K562 (cell line): ENCODE measurements at regions not wholly inside any gene's neighbourhood (a gene's known extent, or its start where the extent isn't known, plus 50 kb on each side); places are given as distances from the start of the nearest gene placed in this dataset.

ENCODE experiments used
- ATAC-seq: fragments of 200-7000 bp; cut with Tn5 transposase; 3 replicates; pipeline ENCODE4 v1.9.1; 2020; ENCODE audit warnings: moderate library complexity
- BruUV-seq: library from RNA; stranded (reverse); fragments of 400-500 nt; replicated peaks from 2 replicates; lab custom pipeline; 2021; lab: Mats Ljungman, UMichigan
- CTCF ChIA-PET: fragments of 300-600 bp; formaldehyde crosslinking; extraction: SDS; loops from one replicate; lab custom pipeline; 2021; ENCODE audit warnings: low intra/inter-chr PET ratio; lab: Yijun Ruan, JAX
- POLR2A ChIA-PET: fragments of 300-600, 350-650 bp; sonication (Branson Sonifier 250); formaldehyde crosslinking; extraction: SDS; loops from one replicate; lab custom pipeline; 2021; ENCODE audit warnings: antibody characterized with exemption, inconsistent platforms; lab: Yijun Ruan, JAX
- DNase-seq, 4 experiments: peaks; one replicate each; pipeline versions ENCODE4 v3.0.0 to v3.0.0-alpha.2; 2011 to 2018; ENCODE audit warnings: low spot score in 3 of 4, mixed read lengths in 3 of 4; ENCODE audit errors: extremely low read depth in 1 of 4
- FAIRE-seq: peaks from 2 replicates; lab custom pipeline; 2011; peaks lifted over from hg19 to GRCh38; lab: Jason Lieb, UNC
- H2AFZ ChIP-seq: 2 replicates; pipeline ENCODE4 v1.6.0; 2011; ENCODE audit warnings: low read depth, low read length, control low read depth, inconsistent platforms
- H3K27ac ChIP-seq: fragments of 200-600 bp; 3 replicates; pipeline ENCODE4 v1.8.0; 2011; ENCODE audit warnings: low read depth, mild to moderate bottlenecking, control low read depth, inconsistent platforms, low read length, moderate library complexity, mixed read lengths; ENCODE audit errors: extremely low read depth
- H3K27me3 ChIP-seq, 2 experiments: fragments of 300-600 bp in 1 of 2; 2 replicates in 1 of 2; 3 replicates in 1 of 2; pipeline versions ENCODE4 v1.6.0 to v1.8.0; 2011; ENCODE audit warnings: inconsistent platforms in 2 of 2, low read length in 2 of 2, mild to moderate bottlenecking in 1 of 2, mixed read lengths in 1 of 2, moderate library complexity in 1 of 2; ENCODE audit not compliant: control insufficient read depth in 2 of 2, insufficient read depth in 2 of 2
- H3K36me3 ChIP-seq: fragments of 300-600 bp; 3 replicates; pipeline ENCODE4 v1.8.0; 2011; ENCODE audit warnings: mild to moderate bottlenecking, low read length, inconsistent platforms; ENCODE audit not compliant: control insufficient read depth, insufficient read depth
- H3K4me1 ChIP-seq, 2 experiments: fragments of 200-600 bp in 1 of 2; replicated peaks in 1 of 2; 2 replicates in 1 of 2; 3 replicates in 1 of 2; pipeline versions ENCODE4 v1.5.1 to v1.8.0; 2011; ENCODE audit warnings: inconsistent platforms in 2 of 2, low read length in 2 of 2, mild to moderate bottlenecking in 1 of 2, mixed read lengths in 1 of 2, moderate library complexity in 1 of 2; ENCODE audit not compliant: control insufficient read depth in 2 of 2, insufficient read depth in 2 of 2
- H3K4me2 ChIP-seq: 2 replicates; pipeline ENCODE4 v1.6.1; 2011; ENCODE audit warnings: low read length, control low read depth, inconsistent platforms, mixed read lengths; ENCODE audit not compliant: insufficient read depth
- H3K4me3 ChIP-seq: fragments of 200-600 bp; sonication (generic), shearing (Covaris generic); 2 replicates; pipeline ENCODE4 v1.5.1; 2016; ENCODE audit warnings: control low read depth, inconsistent platforms
- H3K79me2 ChIP-seq: fragments of 200-600 bp; 3 replicates; pipeline ENCODE4 v1.8.0; 2011; ENCODE audit warnings: low read length, inconsistent platforms; ENCODE audit not compliant: control insufficient read depth, insufficient read depth
- H3K9ac ChIP-seq, 2 experiments: 2 replicates each; pipeline versions ENCODE4 v1.6.0 to v1.6.1; 2011; ENCODE audit warnings: low read depth in 2 of 2, low read length in 2 of 2, control low read depth in 1 of 2, inconsistent platforms in 1 of 2, mild to moderate bottlenecking in 1 of 2, mixed read lengths in 1 of 2; ENCODE audit not compliant: insufficient read depth in 1 of 2
- H3K9me1 ChIP-seq: one replicate; pipeline ENCODE4 v1.6.0; 2011; ENCODE audit warnings: inconsistent platforms, mild to moderate bottlenecking, low read length, moderate library complexity; ENCODE audit not compliant: control insufficient read depth, insufficient read depth
- H3K9me3 ChIP-seq: replicated peaks from 2 replicates; pipeline ENCODE4 v1.5.1; 2011; ENCODE audit warnings: low read depth, low read length, inconsistent platforms; ENCODE audit not compliant: control insufficient read depth, insufficient read depth
- H4K20me1 ChIP-seq: replicated peaks from 2 replicates; pipeline ENCODE4 v1.6.1; 2011; ENCODE audit warnings: low read length, inconsistent platforms, mixed read lengths; ENCODE audit not compliant: control insufficient read depth, insufficient read depth
- CBX5 ChIP-seq: IDR thresholded peaks from 2 replicates; pipeline ENCODE4 v1.6.1; 2014; ENCODE audit warnings: low read depth, borderline replicate concordance
- HMGN3 ChIP-seq: IDR thresholded peaks from 2 replicates; pipeline ENCODE4 v1.6.1; 2011; ENCODE audit warnings: borderline replicate concordance, low read depth, mild to moderate bottlenecking, mixed read lengths, low read length; ENCODE audit not compliant: insufficient read length; ENCODE audit errors: extremely low read depth
- MAFF ChIP-seq: IDR thresholded peaks from 2 replicates; pipeline ENCODE4 v1.6.1; 2012; ENCODE audit warnings: low read length, improper control_type of control experiment
- RBFOX2 ChIP-seq: fragments of 200-400 bp; formaldehyde crosslinking; IDR thresholded peaks from 2 replicates; pipeline ENCODE4 v1.6.1; 2017; ENCODE audit warnings: low read depth, mild to moderate bottlenecking, low read length, moderate library complexity
- ZBTB1 ChIP-seq: sonication (generic); formaldehyde crosslinking; IDR thresholded peaks from 2 replicates; pipeline ENCODE4 v1.8.1; 2023; ENCODE audit warnings: missing genetic modification reagents, low read depth, mild to moderate bottlenecking, borderline replicate concordance
- ZKSCAN8 ChIP-seq: fragments of 200-800 bp; sonication (Bioruptor generic); IDR thresholded peaks from 2 replicates; pipeline ENCODE4 v1.6.1; 2016; ENCODE audit warnings: missing genetic modification characterization, missing compliant biosample characterization
- WGBS: fragments of 100-300 bp; shearing (Covaris generic); methylation state at CpG from one replicate; pipeline ENCODE4 v1.1.6; 2016; ENCODE audit warnings: low coverage, mixed read lengths; ENCODE audit not compliant: insufficient coverage; ENCODE audit errors: missing lambda C conversion rate; 5-methylcytosine and 5-hydroxymethylcytosine counted together
- in situ Hi-C: fragments of 300-500 bp; cut with MboI; formaldehyde crosslinking; loops from 4 replicates; pipeline ENCODE4 v1.15.0; 2018; ENCODE audit warnings: inconsistent platforms, mixed read lengths
- intact Hi-C: fragments of 100-400 bp; cut with micrococcal nuclease; formaldehyde crosslinking; loops from 2 replicates; pipeline ENCODE4 v1.14.2; 2022
- TF ChIP-seq, protein P1 (sequence below): fragments of 450-650 bp; IDR thresholded peaks from 2 replicates; pipeline ENCODE4 v1.7.1; 2018; ENCODE audit warnings: mild to moderate bottlenecking, low read depth; ENCODE audit not compliant: partially characterized antibody

DNA sequence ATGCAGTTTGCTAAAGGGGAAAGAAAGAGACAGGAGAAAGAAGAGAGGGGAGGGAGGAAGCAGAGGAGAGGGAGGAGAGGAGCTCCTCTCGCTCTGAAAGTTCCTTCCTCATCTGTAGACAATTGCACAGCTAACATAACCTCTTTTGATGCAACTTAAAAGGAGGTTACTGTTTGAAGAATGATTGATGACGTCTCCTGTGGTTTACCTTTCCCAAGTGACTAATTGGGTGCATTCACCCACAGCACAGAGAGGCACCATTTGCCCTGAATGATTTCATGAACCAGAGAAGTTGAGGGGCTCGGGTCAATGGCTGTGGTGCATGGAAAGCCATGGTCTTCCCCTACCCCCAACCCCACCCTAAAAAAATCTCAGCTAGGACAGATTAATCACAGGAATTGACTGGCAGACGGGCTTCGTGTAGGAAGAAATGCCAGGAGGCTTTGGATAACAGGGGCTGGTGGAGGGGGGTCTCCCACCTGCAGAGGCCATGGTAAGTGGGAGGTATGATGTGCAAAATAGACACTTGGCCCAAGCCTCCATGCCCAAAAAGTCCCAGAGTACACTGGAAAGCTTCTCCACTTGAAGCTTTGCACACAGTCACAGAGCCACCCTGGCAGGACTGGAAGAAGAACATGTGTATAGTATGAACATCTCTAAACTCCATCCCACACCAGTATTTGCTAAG lies 213.7 kb downstream of the ANKRD60 start (continued):
- TF ChIP-seq, protein P1, sequence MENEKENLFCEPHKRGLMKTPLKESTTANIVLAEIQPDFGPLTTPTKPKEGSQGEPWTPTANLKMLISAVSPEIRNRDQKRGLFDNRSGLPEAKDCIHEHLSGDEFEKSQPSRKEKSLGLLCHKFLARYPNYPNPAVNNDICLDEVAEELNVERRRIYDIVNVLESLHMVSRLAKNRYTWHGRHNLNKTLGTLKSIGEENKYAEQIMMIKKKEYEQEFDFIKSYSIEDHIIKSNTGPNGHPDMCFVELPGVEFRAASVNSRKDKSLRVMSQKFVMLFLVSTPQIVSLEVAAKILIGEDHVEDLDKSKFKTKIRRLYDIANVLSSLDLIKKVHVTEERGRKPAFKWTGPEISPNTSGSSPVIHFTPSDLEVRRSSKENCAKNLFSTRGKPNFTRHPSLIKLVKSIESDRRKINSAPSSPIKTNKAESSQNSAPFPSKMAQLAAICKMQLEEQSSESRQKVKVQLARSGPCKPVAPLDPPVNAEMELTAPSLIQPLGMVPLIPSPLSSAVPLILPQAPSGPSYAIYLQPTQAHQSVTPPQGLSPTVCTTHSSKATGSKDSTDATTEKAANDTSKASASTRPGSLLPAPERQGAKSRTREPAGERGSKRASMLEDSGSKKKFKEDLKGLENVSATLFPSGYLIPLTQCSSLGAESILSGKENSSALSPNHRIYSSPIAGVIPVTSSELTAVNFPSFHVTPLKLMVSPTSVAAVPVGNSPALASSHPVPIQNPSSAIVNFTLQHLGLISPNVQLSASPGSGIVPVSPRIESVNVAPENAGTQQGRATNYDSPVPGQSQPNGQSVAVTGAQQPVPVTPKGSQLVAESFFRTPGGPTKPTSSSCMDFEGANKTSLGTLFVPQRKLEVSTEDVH = no peak

- in situ Hi-C loops (no loop called here), intact Hi-C loops (no loop called here)
- no peak overlapping the region for H3K4me2 ChIP-seq
- BruUV-seq = no TSS peak
- no peak overlapping the region for H3K9ac ChIP-seq
- H3K9me3 ChIP-seq = no peaks in the 10 kb centered on the region
- under 1% methylated on average over 16 of the region's 16 CpGs for WGBS
- TF ChIP-seq MAFF = no peak
- TF ChIP-seq ZKSCAN8 (CRISPR knock-in tag) = no peak
- no peak for TF ChIP-seq CBX5
- TF ChIP-seq RBFOX2 = no peak
- no peak for TF ChIP-seq HMGN3
- no peak for TF ChIP-seq ZBTB1 (CRISPR knock-in tag)
- ATAC-seq (no peak), DNase-seq (no peak), FAIRE-seq (no peak)
- H4K20me1 ChIP-seq = no peaks in the 10 kb centered on the region
- H3K79me2 ChIP-seq = no peaks in the 10 kb centered on the region
- H3K4me1 ChIP-seq = no peaks in the 10 kb centered on the region
- H3K36me3 ChIP-seq = no peaks in the 10 kb centered on the region
- no peaks in the 10 kb centered on the region for H3K9me1 ChIP-seq
- H3K4me3 ChIP-seq = no peak overlapping the region
- ChIA-PET CTCF (no interaction called here), POLR2A (interaction anchor here (0.6 to 0.7 kb wide), 2 partner anchors 24 to 189 kb away, joined by 3 read pairs; no protein-coding TSS in a partner anchor)
- no peak overlapping the region for H2AFZ ChIP-seq
- H3K27ac ChIP-seq = no peak overlapping the region
- peaks cover 16 to 48% of the 10 kb centered on the region in 2 experiments; a peak in 3 of 5 replicates for H3K27me3 ChIP-seq
Measured at GRCh38 chr20:58012731-58013510, 215.5 kb downstream of the ANKRD60 start.
